HG03064 (cell line): ENCODE measurements at regions not wholly inside any gene's neighbourhood (a gene's known extent, or its start where the extent isn't known, plus 50 kb on each side); places are given as distances from the start of the nearest gene placed in this dataset.

Experiments
- ATAC-seq: cut with Tn5 transposase; IDR thresholded peaks from one replicate; pipeline ENCODE4 v1.9.1; 2021; ENCODE audit warnings: low read depth; ENCODE audit not compliant: unreplicated experiment

DNA sequence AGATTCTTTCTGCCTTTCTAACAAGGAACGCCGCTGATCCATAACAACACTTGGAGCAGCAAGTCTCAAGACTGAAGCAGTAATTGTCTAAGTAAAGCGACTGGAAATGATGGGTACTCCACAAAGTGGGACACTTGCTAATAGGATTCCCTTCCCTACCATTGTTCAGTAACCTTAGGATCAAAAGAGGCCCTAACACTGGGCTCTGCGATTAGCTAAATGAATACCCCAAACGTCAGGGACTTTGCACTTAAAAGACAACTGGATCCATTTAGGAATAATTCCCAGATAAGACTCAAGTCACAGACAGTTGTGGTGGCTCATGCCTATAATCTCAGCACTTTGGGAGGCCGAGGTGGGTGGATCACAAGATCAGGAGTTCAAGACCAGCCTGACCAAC lies 221.9 kb upstream of the FGGY start:
- no peak for ATAC-seq

GRCh38 chr1:59076612-59077011 lies 220.3 kb upstream of the FGGY start:
- ATAC-seq, result no peak

DNA sequence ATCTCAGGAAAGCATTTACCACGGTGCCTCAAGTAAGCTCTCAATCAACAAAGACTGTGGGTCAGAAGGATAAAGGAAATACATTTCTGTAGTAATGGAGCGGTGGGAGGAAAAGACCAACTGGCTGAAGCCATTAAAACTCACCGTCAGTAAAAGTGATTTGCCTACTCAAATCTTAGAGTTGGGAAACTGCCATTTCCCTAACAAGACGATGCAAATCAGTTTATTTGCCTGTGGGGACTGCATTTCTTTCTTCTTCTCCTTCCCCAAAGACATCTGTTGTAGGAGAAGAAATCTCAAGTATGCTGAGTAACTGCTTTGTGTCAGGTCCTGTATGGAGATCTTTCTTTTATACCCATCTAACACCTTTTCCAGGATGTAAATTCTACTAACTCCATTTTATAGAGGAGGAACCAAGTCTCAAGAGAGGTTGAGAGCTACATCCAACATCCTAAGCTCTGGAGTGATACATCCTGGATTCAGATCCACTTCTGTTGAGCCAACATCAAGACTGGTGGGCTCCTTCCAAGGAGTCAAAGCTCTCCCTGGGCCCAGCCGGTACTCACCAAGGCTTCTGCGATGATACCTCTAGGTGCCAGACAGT lies 219.3 kb upstream of the FGGY start:
- ATAC-seq, result no peak

- no peak for ATAC-seq
Observed at GRCh38 chr1:59078070-59078800, 218.7 kb upstream of the FGGY start.

DNA sequence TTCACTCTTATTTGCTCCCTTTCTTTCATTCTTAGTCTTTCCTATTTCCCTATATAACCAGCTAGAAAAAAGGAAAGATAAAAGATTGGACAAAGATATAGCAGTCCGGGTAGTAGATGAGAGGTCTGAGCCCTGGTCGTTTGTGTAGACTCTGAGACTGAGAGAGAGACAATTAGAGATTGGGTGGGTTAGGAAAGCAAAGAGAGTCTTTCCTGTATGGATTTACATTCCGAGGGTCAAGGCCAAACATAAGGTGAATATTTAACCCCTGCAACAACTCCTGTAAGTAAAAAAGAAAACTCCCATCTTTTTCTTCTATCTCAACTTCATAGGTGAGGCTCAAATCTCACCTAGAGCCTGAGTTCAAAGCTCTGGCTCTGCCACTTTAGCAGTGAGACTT lies 218.0 kb upstream of the FGGY start:
- ATAC-seq, result no peak

- ATAC-seq, result no peak
Observed at GRCh38 chr1:59079434-59080140, 217.3 kb upstream of the FGGY start.

DNA sequence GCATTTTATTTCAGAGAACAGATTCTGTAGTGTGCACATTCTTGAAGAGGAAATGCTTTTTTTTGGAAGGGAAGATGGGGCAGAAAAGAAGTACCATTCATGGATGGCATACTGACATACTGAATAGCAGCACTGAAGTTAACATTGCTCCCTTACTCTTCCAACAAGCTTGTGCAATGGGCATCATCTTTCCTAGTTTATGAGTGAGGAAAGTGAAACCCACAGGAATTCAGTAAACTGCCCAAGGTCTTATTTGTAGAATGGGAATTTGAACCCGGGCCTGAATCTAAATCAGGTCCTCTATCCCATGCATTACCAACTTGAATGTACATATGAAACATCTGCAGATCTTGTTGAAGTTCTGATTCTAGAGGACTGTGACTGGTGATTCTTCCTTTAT lies 215.7 kb upstream of the FGGY start:
- no peak for ATAC-seq

DNA sequence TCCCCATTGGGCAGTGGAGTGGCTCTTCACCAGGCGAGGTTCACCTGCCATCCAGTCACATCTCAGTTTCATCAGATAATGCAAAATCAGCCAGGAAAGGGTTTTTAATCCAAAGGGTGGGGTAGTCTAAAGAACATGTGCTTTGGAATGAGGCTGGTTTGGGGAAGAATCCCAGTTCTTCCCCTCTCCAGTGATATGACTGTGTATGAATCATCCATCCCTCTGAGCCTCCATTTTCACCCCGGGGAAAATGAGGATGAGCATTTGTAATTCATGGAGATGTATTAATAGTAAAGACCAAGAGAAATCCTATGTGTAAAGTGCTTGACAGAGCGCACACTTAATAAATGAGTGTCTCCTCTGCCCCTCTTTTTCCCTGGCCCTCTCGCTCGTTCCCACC lies 215.1 kb upstream of the FGGY start:
- no peak for ATAC-seq

- no peak for ATAC-seq
Observed at GRCh38 chr1:59083946-59084865, 212.7 kb upstream of the FGGY start.

GRCh38 chr1:59085101-59085500 lies 211.8 kb upstream of the FGGY start:
- no peak for ATAC-seq

DNA sequence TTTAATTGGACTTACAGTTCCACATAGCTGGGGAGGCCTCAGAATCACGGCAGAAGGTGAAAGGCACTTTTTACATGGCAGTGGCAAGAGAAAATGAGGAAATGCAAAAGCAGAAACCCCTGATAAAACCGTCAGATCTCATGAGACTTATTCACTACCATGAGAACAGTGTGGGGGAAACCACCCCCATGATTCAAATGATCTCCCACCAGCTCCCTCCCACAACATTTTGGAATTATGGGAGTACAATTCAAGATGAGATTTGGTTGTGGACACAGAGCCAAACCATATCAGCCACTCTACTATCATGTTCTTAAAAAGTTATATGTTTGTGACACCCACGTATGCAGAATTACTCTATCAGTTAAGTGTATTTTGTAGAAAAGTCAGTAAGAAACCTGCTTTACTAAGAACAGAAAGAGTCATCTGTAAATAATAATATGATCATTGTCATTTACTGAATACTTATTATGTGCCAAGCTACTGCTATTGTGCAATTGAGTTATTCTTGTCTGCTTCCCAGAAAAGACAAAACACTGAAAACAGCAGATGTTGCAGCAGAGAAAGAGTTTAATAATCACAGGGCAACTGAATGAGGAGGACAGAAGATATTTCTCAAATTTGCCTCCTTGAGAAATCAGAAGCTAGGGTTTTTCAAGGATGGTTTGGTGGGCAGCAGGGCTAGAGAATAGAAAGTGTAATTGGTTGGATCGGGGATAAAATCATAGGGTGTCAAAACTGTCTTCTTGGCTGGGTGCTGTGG lies 207.7 kb upstream of the FGGY start:
- no peak for ATAC-seq

GRCh38 chr1:59089922-59090457 lies 206.9 kb upstream of the FGGY start:
- ATAC-seq, result no peak

DNA sequence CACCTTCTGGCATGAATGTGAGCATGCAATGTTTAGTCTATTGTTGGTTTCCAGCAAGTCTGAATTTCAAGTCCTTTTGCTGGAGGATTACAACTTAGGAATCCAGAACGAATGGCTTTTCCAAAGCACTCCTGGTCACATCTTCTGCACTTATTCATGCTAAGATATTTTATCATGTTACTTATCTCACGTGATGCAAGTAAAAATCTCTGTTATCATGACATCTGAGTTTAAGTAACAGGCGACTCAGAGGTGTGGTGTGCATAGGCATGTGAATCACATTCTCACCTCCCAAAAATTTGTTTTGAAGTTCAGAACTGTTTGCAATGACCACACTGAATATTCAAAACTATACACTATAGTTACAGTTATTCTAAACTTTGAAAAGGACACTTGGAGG lies 204.8 kb upstream of the FGGY start:
- no peak for ATAC-seq

DNA sequence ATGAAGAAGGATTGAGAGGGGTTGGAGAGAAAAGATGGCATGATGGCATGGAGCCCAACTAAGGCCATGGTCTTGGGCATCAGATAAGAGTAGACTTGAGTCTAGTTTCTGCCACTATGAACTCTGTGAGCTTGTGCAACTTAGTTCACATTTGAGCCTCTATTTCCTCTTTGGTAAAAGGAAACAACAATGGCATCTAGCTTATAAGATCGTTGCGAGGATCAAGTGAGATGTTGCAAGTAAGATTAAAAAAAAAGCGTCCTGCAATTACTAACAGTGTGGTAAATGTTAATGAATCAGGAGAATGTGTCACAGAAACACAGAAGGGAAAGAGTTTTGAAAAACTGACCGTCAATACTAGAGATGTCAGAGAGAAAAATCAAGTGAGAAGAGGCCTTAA lies 202.9 kb upstream of the FGGY start:
- no peak for ATAC-seq

GRCh38 chr1:59096501-59096900 lies 200.4 kb upstream of the FGGY start:
- ATAC-seq, result no peak

DNA sequence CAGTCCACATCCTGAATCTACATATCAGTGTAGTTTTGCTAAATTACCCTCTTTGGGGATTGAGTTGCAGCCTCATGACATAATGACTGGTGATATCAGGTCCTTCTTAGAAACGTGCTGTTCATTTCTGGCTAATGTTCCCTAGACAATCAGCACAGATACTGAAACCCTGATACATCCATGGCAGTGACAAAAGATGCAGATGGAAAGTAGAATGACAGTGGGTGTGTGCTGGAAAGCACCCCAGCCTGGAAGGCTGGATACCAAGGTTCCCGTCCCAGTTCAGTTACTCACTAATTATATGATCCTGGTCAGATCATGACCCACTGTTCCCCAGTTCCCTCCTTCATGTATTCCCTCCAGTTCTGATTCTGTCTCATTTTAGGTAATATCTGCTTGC lies 198.2 kb upstream of the FGGY start:
- no peak for ATAC-seq

DNA sequence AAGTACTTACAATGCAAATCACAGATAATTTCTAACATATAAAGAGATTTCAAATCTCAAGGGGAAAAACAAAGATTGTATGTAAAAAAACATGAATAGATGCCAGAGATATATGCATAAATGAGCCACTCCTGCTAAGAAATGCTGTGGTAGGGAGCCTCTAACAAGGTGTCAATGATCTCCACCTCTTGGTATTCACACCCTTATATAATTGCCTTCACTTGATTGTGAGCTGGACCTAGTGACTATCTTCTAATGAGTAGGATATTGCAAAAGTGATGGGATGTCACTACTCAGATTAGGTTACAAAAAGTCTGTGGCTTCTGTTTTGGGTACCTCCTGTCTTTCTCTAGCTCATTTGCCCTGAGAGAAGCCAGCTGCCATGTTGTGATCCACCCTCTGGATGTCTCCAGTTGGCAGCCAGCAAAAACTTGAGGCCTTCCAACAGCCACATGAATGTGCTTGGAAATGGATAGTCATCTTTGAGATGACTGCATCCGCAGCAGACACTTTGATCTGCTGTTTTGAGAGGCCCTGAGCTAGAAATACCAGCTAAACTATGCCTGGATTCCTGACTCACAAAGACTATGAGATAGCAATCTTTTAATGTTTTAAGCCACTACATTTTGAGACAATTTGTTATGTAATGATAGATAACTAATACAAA lies 196.1 kb upstream of the FGGY start:
- no peak for ATAC-seq

DNA sequence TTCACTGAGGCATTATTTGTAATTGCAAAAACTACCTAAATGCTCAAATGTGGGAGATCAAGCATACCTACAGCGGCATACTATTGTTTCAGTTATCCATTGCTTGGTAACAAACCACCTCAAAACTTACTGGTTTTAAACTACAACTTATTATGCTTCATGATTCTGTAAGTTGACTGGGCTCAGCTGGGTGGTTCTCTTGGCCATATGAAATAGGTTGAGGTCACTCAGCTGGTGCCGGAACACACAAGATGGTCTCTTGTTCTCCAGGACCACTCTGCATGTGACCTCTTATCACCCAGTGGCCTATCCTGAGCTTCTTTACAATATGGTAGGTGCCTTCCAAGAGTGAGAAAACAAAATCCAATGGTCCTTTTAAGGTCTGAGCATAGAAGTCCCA lies 195.4 kb upstream of the FGGY start:
- ATAC-seq, result no peak

- no peak for ATAC-seq
Observed at GRCh38 chr1:59103457-59103856, 193.4 kb upstream of the FGGY start.
